H9 (cell line): ENCODE measurements at regions not wholly inside any gene's neighbourhood (a gene's known extent, or its start where the extent isn't known, plus 50 kb on each side); places are given as distances from the start of the nearest gene placed in this dataset.
"Not testable (repeated sequence)": the region's sequence is repeated elsewhere in the genome, so short reads cannot be mapped to it uniquely, and the experiment has no call there.

ENCODE experiments used
- DNase-seq: peaks from one replicate; pipeline ENCODE4 v3.0.0-alpha.2; 2017
- H2AFZ ChIP-seq: one replicate; pipeline ENCODE4 v1.6.1; 2013; ENCODE audit warnings: mild to moderate bottlenecking, low read length, control low read depth, moderate library complexity
- H2AK5ac ChIP-seq: 2 replicates; pipeline ENCODE4 v1.6.1; 2013; ENCODE audit warnings: low read length, control low read depth, mixed read lengths; ENCODE audit not compliant: insufficient read length
- H2BK120ac ChIP-seq: one replicate; pipeline ENCODE4 v1.6.1; 2013; ENCODE audit warnings: low read depth, mild to moderate bottlenecking, low read length, control low read depth, inconsistent platforms; ENCODE audit not compliant: poor library complexity, severe bottlenecking
- H2BK12ac ChIP-seq: 2 replicates; pipeline ENCODE4 v1.6.1; 2013; ENCODE audit warnings: low read length, control low read depth, mixed read lengths, low read depth; ENCODE audit not compliant: insufficient read length
- H2BK15ac ChIP-seq: 2 replicates; pipeline ENCODE4 v1.6.1; 2013; ENCODE audit warnings: low read depth, low read length, control low read depth
- H2BK20ac ChIP-seq: one replicate; pipeline ENCODE4 v1.6.1; 2013; ENCODE audit warnings: low read depth, mild to moderate bottlenecking, low read length, control low read depth, inconsistent platforms; ENCODE audit not compliant: poor library complexity, severe bottlenecking
- H2BK5ac ChIP-seq: 2 replicates; pipeline ENCODE4 v1.6.1; 2013; ENCODE audit warnings: low read length, control low read depth, mixed read lengths; ENCODE audit not compliant: insufficient read length
- H3K14ac ChIP-seq: 2 replicates; pipeline ENCODE4 v1.6.1; 2013; ENCODE audit warnings: low read length, control low read depth; ENCODE audit not compliant: insufficient read depth
- H3K18ac ChIP-seq: 2 replicates; pipeline ENCODE4 v1.6.1; 2013; ENCODE audit warnings: low read depth, mild to moderate bottlenecking, mixed read lengths, low read length, control low read depth; ENCODE audit not compliant: insufficient read length
- H3K23ac ChIP-seq: 2 replicates; pipeline ENCODE4 v1.6.1; 2013; ENCODE audit warnings: low read length, control low read depth, mixed read lengths, low read depth; ENCODE audit not compliant: insufficient read length
- H3K23me2 ChIP-seq: 2 replicates; pipeline ENCODE4 v1.6.1; 2013; ENCODE audit warnings: low read depth, mild to moderate bottlenecking, mixed read lengths, low read length, control low read depth; ENCODE audit not compliant: insufficient read length, poor library complexity, severe bottlenecking
- H3K27ac ChIP-seq: 2 replicates; pipeline ENCODE4 v1.5.1; 2013; ENCODE audit warnings: low read length, control low read depth, mixed read lengths, low read depth; ENCODE audit not compliant: insufficient read length
- H3K27me3 ChIP-seq: 2 replicates; pipeline ENCODE4 v1.6.1; 2013; ENCODE audit warnings: low read length, control low read depth, inconsistent platforms; ENCODE audit not compliant: insufficient read depth
- H3K4ac ChIP-seq: 2 replicates; pipeline ENCODE4 v1.6.1; 2013; ENCODE audit warnings: low read depth, mild to moderate bottlenecking, control low read depth, inconsistent platforms, low read length, moderate library complexity
- H3K4me1 ChIP-seq: 2 replicates; pipeline ENCODE4 v1.6.1; 2013; ENCODE audit warnings: low read length, control low read depth, inconsistent platforms; ENCODE audit not compliant: insufficient read depth
- H3K4me2 ChIP-seq: 2 replicates; pipeline ENCODE4 v1.6.1; 2013; ENCODE audit warnings: low read length, control low read depth, mixed read lengths; ENCODE audit not compliant: insufficient read length, insufficient read depth
- H3K56ac ChIP-seq: 2 replicates; pipeline ENCODE4 v1.6.1; 2013; ENCODE audit warnings: low read depth, mild to moderate bottlenecking, mixed read lengths, low read length, control low read depth; ENCODE audit not compliant: insufficient read length
- H3K79me1 ChIP-seq: 2 replicates; pipeline ENCODE4 v1.6.1; 2013; ENCODE audit warnings: low read depth, mild to moderate bottlenecking, moderate library complexity, low read length, control low read depth, inconsistent platforms; ENCODE audit not compliant: insufficient read depth, poor library complexity, severe bottlenecking
- H3K79me2 ChIP-seq: 2 replicates; pipeline ENCODE4 v1.6.1; 2013; ENCODE audit warnings: low read length, control low read depth, inconsistent platforms; ENCODE audit not compliant: insufficient read depth
- H3K9ac ChIP-seq: 2 replicates; pipeline ENCODE4 v1.6.1; 2013; ENCODE audit warnings: low read length, control low read depth, mixed read lengths; ENCODE audit not compliant: insufficient read length; ENCODE audit errors: extremely low read depth
- H3K9me3 ChIP-seq: one replicate; pipeline ENCODE4 v1.6.1; 2013; ENCODE audit warnings: low read depth, low read length, inconsistent platforms; ENCODE audit not compliant: control insufficient read depth
- H3T11ph ChIP-seq: one replicate; pipeline ENCODE4 v1.6.1; 2013; ENCODE audit warnings: mild to moderate bottlenecking, low read length, control low read depth, inconsistent platforms
- H4K20me1 ChIP-seq: one replicate; pipeline ENCODE4 v1.6.1; 2013; ENCODE audit not compliant: control insufficient read depth, insufficient read length, insufficient read depth
- H4K5ac ChIP-seq: 2 replicates; pipeline ENCODE4 v1.6.1; 2013; ENCODE audit warnings: low read depth, mild to moderate bottlenecking, mixed read lengths, low read length, control low read depth; ENCODE audit not compliant: insufficient read length
- H4K8ac ChIP-seq: replicated peaks from 2 replicates; pipeline ENCODE4 v1.6.1; 2013; ENCODE audit warnings: low read length, control low read depth, mixed read lengths, low read depth; ENCODE audit not compliant: insufficient read length
- H4K91ac ChIP-seq: 2 replicates; pipeline ENCODE4 v1.6.1; 2013; ENCODE audit warnings: low read depth, mild to moderate bottlenecking, moderate library complexity, mixed read lengths, low read length, control low read depth; ENCODE audit not compliant: insufficient read length
- H3K27ac Mint-ChIP-seq, 3 experiments: 2 replicates in 2 of 3; 3 replicates in 1 of 3; pipeline ENCODE4 v1.8.0; 2020 to 2021; ENCODE audit warnings: mixed read lengths in 3 of 3, mild to moderate bottlenecking in 1 of 3, moderate library complexity in 1 of 3
- H3K27me3 Mint-ChIP-seq: 2 replicates; pipeline ENCODE4 v1.8.0; 2021; ENCODE audit warnings: low read depth, mild to moderate bottlenecking, moderate library complexity, mixed read lengths
- H3K36me3 Mint-ChIP-seq, 3 experiments: 2 replicates in 2 of 3; 3 replicates in 1 of 3; pipeline ENCODE4 v1.8.0; 2020 to 2021; ENCODE audit warnings: low read depth in 3 of 3, mixed read lengths in 3 of 3; ENCODE audit not compliant: insufficient read depth in 1 of 3
- H3K4me1 Mint-ChIP-seq, 2 experiments: 2 replicates each; pipeline ENCODE4 v1.8.0; 2020; ENCODE audit warnings: mixed read lengths in 2 of 2
- H3K4me3 Mint-ChIP-seq, 2 experiments: 2 replicates in 1 of 2; 3 replicates in 1 of 2; pipeline ENCODE4 v1.8.0; 2020 to 2021; ENCODE audit warnings: mild to moderate bottlenecking in 2 of 2, mixed read lengths in 2 of 2, moderate library complexity in 1 of 2
- H3K9me3 Mint-ChIP-seq, 2 experiments: 2 replicates in 1 of 2; 3 replicates in 1 of 2; pipeline ENCODE4 v1.8.0; 2020; ENCODE audit warnings: mild to moderate bottlenecking in 2 of 2, mixed read lengths in 2 of 2, moderate library complexity in 1 of 2
- WGBS: extraction: QIAGEN DNeasy Blood & Tissue Kit; methylation state at CpG from one replicate; pipeline ENCODE4 v1.1.7; 2013; ENCODE audit warnings: missing lambda C conversion rate, low lambda C conversion rate, mixed read lengths; ENCODE audit not compliant: insufficient read length; ENCODE audit errors: extremely low coverage; 5-methylcytosine and 5-hydroxymethylcytosine counted together

DNA sequence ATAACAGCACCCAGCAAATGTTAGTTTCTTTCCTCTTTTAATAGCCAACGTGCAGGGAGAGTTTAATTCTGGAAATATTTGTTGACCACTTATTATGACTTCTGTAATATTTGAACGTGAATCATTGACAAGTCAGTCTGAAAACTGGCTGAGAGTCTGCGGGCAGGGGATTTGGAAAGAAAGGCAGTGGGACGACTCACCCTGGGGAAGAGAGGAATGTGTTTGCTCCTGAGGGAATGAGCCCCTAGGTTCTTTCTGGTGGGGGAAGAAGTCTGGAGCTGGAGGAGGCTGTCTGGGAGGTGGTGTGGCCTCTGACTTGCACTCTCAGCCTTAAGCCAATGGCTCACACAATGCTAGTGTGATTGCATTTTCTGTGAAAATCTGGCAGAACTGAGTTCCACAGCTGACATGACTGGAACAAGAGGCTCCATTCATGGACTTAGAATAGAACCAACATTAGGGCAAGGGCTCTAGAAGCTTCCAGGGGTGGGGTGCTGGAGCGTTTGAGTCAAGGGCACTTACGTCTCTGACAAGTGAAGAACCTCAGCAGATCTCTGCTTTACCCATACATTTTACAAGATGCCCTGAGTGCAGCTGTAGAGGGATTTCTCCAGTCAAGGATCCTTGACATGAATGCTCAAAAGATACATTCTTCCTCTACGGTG, 100.7 kb downstream of the KBTBD2 start:
- not testable (repeated sequence) for H3K27ac ChIP-seq, H2BK120ac ChIP-seq, H2BK5ac ChIP-seq, H4K91ac ChIP-seq, H3K23ac ChIP-seq, H3K9me3 ChIP-seq, H4K5ac ChIP-seq, H3K18ac ChIP-seq, H2AK5ac ChIP-seq, H3K14ac ChIP-seq, H3K23me2 ChIP-seq, H3K79me2 ChIP-seq, H3K27ac Mint-ChIP-seq, H3K9ac ChIP-seq, H2AFZ ChIP-seq, H2BK20ac ChIP-seq, H2BK12ac ChIP-seq, H3K79me1 ChIP-seq, H3K56ac ChIP-seq, H4K8ac ChIP-seq, H3K4me2 ChIP-seq, H3K9me3 Mint-ChIP-seq, H2BK15ac ChIP-seq, H3K4ac ChIP-seq, H3K36me3 Mint-ChIP-seq, H4K20me1 ChIP-seq, H3K4me1 ChIP-seq, DNase-seq, H3T11ph ChIP-seq, H3K27me3 ChIP-seq, H3K4me3 Mint-ChIP-seq
- H3K27me3 Mint-ChIP-seq = peaks cover 53% of the 10 kb centered on the region
- no CpG with 5 or more reads among the region's 7 CpGs for WGBS
- H3K4me1 Mint-ChIP-seq = peaks cover 9 to 20% of the 10 kb centered on the region in 2 experiments

- H2BK12ac ChIP-seq, H3K4me1 ChIP-seq, H4K20me1 ChIP-seq, H3K18ac ChIP-seq, H3K27me3 ChIP-seq, H3K79me2 ChIP-seq, H3K27ac ChIP-seq, H3K9me3 Mint-ChIP-seq, H2BK20ac ChIP-seq, H3K36me3 Mint-ChIP-seq, H3K23me2 ChIP-seq, H3T11ph ChIP-seq, H2AK5ac ChIP-seq, DNase-seq, H3K4me2 ChIP-seq, H2BK120ac ChIP-seq, H3K14ac ChIP-seq, H3K23ac ChIP-seq, H2AFZ ChIP-seq, H2BK5ac ChIP-seq, H3K9ac ChIP-seq, H2BK15ac ChIP-seq, H3K79me1 ChIP-seq, H4K5ac ChIP-seq, H4K91ac ChIP-seq, H3K56ac ChIP-seq, H3K4ac ChIP-seq, H4K8ac ChIP-seq, H3K27ac Mint-ChIP-seq, H3K9me3 ChIP-seq, H3K4me3 Mint-ChIP-seq: not testable (repeated sequence)
- H3K4me1 Mint-ChIP-seq = peaks cover 19 to 29% of the 10 kb centered on the region in 2 experiments
- no CpG with 5 or more reads among the region's 8 CpGs for WGBS
- H3K27me3 Mint-ChIP-seq = peaks cover 64% of the 10 kb centered on the region
These were observed 102.3 kb downstream of the KBTBD2 start for GRCh38 chr7:32789266-32789665.
